Smooth muscle cell (in vitro differentiated cells): ENCODE measurements at regions not wholly inside any gene's neighbourhood (a gene's known extent, or its start where the extent isn't known, plus 50 kb on each side); places are given as distances from the start of the nearest gene placed in this dataset.

Source experiments
- DNase-seq: peaks from one replicate; lab custom pipeline; 2025; ENCODE audit not compliant: unreplicated experiment; lab: John Stamatoyannopoulos, UW
- H2AFZ ChIP-seq: fragments of 200-600 bp; sonication (generic); 2 replicates; pipeline ENCODE4 v1.6.0; 2016; ENCODE audit warnings: antibody characterized with exemption, low read depth, mild to moderate bottlenecking
- H3F3A ChIP-seq: fragments of 200-600 bp; sonication (generic); 2 replicates; pipeline ENCODE4 v1.6.0; 2017; ENCODE audit warnings: antibody characterized with exemption, low read depth
- H3K27ac ChIP-seq: fragments of 200-600 bp; sonication (generic); 2 replicates; pipeline ENCODE4 v1.5.1; 2016; ENCODE audit warnings: low read depth, mild to moderate bottlenecking
- H3K27me3 ChIP-seq: fragments of 200-600 bp; sonication (generic); 2 replicates; pipeline ENCODE4 v1.6.1; 2016; ENCODE audit warnings: low read depth, mild to moderate bottlenecking
- H3K36me3 ChIP-seq: fragments of 200-600 bp; sonication (generic); 2 replicates; pipeline ENCODE4 v1.5.1; 2016; ENCODE audit warnings: low read depth
- H3K4me1 ChIP-seq: fragments of 200-600 bp; sonication (generic); 2 replicates; pipeline ENCODE4 v1.5.1; 2016; ENCODE audit warnings: low read depth
- H3K4me2 ChIP-seq: fragments of 200-600 bp; sonication (generic); 2 replicates; pipeline ENCODE4 v1.6.0; 2016; ENCODE audit warnings: mild to moderate bottlenecking
- H3K4me3 ChIP-seq: fragments of 200-600 bp; sonication (generic); 2 replicates; pipeline ENCODE4 v1.5.1; 2016; ENCODE audit warnings: mild to moderate bottlenecking
- H3K79me2 ChIP-seq: fragments of 200-600 bp; sonication (generic); 2 replicates; pipeline ENCODE4 v1.6.0; 2016; ENCODE audit warnings: low read depth, mild to moderate bottlenecking
- H3K9ac ChIP-seq: fragments of 200-600 bp; sonication (generic); 2 replicates; pipeline ENCODE4 v1.6.0; 2016; ENCODE audit warnings: low read depth
- H3K9me3 ChIP-seq: fragments of 200-600 bp; sonication (generic); replicated peaks from 2 replicates; pipeline ENCODE4 v1.5.1; 2016; ENCODE audit warnings: low read depth
- H4K20me1 ChIP-seq: fragments of 200-600 bp; sonication (generic); 2 replicates; pipeline ENCODE4 v1.6.0; 2016; ENCODE audit warnings: low read depth
- WGBS: methylation state at CpG from one replicate; pipeline ENCODE4 v1.1.7; 2016; ENCODE audit warnings: low lambda C conversion rate; 5-methylcytosine and 5-hydroxymethylcytosine counted together
- TF ChIP-seq, protein P1 (sequence below): fragments of 200-600 bp; sonication (generic); IDR thresholded peaks from 2 replicates; pipeline ENCODE4 v1.5.1; 2017; ENCODE audit warnings: borderline replicate concordance, mild to moderate bottlenecking, antibody characterized with exemption; ENCODE audit not compliant: insufficient read depth, poor library complexity, severe bottlenecking

DNA sequence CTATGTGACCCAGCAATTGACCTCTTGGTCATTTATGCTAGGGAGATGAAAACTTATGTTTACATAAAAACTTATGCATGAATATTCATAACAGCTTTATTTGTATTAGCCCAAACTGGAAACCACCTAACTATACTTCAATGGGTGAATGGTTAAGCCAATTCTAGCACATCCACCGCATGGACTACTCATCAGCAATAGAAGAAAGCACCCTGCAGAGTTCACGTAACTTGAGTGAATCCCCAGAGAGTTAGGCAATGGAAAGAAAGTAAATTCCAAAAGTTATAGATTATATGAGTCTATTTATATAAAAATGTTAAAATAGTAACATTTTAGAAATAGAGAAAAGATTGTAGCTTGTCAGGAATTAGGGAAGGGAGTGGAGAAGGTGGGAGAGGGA, 60.2 kb upstream of the NRG3 start:
- TF ChIP-seq, protein P1, sequence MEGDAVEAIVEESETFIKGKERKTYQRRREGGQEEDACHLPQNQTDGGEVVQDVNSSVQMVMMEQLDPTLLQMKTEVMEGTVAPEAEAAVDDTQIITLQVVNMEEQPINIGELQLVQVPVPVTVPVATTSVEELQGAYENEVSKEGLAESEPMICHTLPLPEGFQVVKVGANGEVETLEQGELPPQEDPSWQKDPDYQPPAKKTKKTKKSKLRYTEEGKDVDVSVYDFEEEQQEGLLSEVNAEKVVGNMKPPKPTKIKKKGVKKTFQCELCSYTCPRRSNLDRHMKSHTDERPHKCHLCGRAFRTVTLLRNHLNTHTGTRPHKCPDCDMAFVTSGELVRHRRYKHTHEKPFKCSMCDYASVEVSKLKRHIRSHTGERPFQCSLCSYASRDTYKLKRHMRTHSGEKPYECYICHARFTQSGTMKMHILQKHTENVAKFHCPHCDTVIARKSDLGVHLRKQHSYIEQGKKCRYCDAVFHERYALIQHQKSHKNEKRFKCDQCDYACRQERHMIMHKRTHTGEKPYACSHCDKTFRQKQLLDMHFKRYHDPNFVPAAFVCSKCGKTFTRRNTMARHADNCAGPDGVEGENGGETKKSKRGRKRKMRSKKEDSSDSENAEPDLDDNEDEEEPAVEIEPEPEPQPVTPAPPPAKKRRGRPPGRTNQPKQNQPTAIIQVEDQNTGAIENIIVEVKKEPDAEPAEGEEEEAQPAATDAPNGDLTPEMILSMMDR = no peak
- Histone ChIP-seq H3K4me3 (no peak overlapping the region), H2AFZ (no peak overlapping the region), H3K9me3 (no peaks in the 10 kb centered on the region), H3K27me3 (no peaks in the 10 kb centered on the region), H3K36me3 (no peaks in the 10 kb centered on the region), H3K27ac (no peak overlapping the region), H3K4me2 (no peak overlapping the region), H3F3A (no peaks in the 10 kb centered on the region), H3K4me1 (no peaks in the 10 kb centered on the region), H3K9ac (no peak overlapping the region), H3K79me2 (no peaks in the 10 kb centered on the region), H4K20me1 (no peaks in the 10 kb centered on the region)
- no peak for DNase-seq
- WGBS = 93% methylated on average over 2 of the region's 2 CpGs

GRCh38 chr10:81817596-81818170, 57.3 kb upstream of the NRG3 start:
- no peak overlapping the region for H3K9ac ChIP-seq
- TF ChIP-seq, protein P1 = no peak

GRCh38 chr10:81820418-81820817, 54.6 kb upstream of the NRG3 start:
- Histone ChIP-seq H3K4me1 (no peaks in the 10 kb centered on the region), H3K9me3 (no peaks in the 10 kb centered on the region), H3K36me3 (no peaks in the 10 kb centered on the region), H3K27me3 (no peaks in the 10 kb centered on the region), H3K79me2 (no peaks in the 10 kb centered on the region), H3F3A (no peaks in the 10 kb centered on the region), H4K20me1 (no peaks in the 10 kb centered on the region), H2AFZ (no peak overlapping the region), H3K4me2 (no peak overlapping the region), H3K4me3 (no peak overlapping the region), H3K9ac (no peak overlapping the region), H3K27ac (no peak overlapping the region)
- DNase-seq = no peak
- 11% methylated on average over 1 of the region's 1 CpG for WGBS
- TF ChIP-seq, protein P1 = peak; percentile 16

More at GRCh38 chr10:81817596-81818170, 57.3 kb upstream of the NRG3 start:
- Histone ChIP-seq H3K27me3 (no peaks in the 10 kb centered on the region), H3F3A (no peaks in the 10 kb centered on the region), H3K4me1 (no peaks in the 10 kb centered on the region), H3K27ac (no peak overlapping the region), H2AFZ (no peak overlapping the region), H3K9me3 (no peaks in the 10 kb centered on the region), H3K79me2 (no peaks in the 10 kb centered on the region), H3K4me2 (no peak overlapping the region), H3K36me3 (no peaks in the 10 kb centered on the region), H3K4me3 (no peak overlapping the region), H4K20me1 (no peaks in the 10 kb centered on the region)
- no peak for DNase-seq
- WGBS = 74% methylated on average over 9 of the region's 9 CpGs
